ACHN (cell line): ENCODE measurements at regions not wholly inside any gene's neighbourhood (a gene's known extent, or its start where the extent isn't known, plus 50 kb on each side); places are given as distances from the start of the nearest gene placed in this dataset.
A peak's percentile ranks its signal among the peaks of the same experiment; 100 is the strongest.
"Not testable (repeated sequence)": the region's sequence is repeated elsewhere in the genome, so short reads cannot be mapped to it uniquely, and the experiment has no call there.

Experiments used
- DNase-seq: peaks from one replicate; pipeline ENCODE4 v3.0.0-alpha.2; 2015
- in situ Hi-C: cut with HindIII; loops from 2 replicates; pipeline ENCODE4 v1.10.0; 2017; ENCODE audit warnings: low sequenced_read_pairs, low pct_ligation_motif_present, low pct_unique_long_range_greater_than_20kb

DNA sequence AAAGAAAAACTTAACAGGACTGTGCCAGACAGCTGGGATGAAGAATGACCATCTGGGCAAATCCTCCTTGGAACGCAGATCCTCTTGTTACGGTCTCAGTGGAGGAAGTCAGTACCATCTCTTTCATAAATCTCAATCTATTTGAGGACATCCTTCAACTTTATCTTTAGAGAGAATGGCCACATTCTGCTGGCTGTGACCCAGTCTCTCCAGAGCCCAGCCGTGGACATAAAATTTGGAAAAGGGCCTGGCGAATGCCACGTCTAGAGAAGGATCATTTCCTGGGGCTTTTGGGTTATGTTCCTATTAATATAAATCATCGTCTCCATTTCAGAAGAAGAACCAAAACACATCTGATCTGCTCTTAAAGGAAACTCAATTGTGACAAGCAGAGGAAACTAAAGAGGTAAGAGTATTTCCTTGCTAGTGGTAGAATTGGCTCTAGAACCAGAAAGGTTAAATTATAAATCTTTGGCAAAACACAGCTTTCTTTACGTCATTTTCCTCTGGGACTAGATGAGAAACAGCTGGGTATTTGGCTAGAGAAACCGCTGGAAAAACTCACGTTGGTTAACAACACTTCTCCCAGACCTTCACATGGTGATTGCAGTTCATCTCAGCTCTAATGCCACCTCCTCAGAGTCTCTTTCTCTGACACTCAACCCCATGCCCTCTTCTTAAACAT is 164.7 kb downstream of the CHIC2 start:
- no peak for DNase-seq
- in situ Hi-C loops, result no loop called here

DNA sequence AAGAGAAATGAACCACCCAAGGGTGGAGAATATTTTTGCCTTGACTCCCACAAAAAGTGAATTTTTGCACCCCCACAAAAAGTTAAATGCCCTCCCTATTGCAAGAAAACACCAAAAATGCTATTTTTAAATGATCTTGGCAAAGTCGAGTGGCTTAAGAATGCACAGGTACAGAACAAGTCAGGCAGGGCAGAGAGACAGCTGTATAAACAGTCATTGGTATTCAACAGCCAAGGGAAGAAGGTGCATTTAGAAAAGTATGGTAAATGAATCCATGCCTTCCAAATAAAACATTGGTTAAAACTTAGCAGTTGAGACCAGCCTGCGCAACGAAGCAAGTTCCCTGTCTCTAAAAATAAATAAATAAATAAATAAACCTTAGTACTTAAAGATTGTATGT is 169.3 kb downstream of the CHIC2 start:
- in situ Hi-C loops, result no loop called here
- DNase-seq, result no peak

GRCh38 chr4:53890461-53890860 is 173.9 kb downstream of the CHIC2 start:
- no peak for DNase-seq
- in situ Hi-C loops, result no loop called here

DNA sequence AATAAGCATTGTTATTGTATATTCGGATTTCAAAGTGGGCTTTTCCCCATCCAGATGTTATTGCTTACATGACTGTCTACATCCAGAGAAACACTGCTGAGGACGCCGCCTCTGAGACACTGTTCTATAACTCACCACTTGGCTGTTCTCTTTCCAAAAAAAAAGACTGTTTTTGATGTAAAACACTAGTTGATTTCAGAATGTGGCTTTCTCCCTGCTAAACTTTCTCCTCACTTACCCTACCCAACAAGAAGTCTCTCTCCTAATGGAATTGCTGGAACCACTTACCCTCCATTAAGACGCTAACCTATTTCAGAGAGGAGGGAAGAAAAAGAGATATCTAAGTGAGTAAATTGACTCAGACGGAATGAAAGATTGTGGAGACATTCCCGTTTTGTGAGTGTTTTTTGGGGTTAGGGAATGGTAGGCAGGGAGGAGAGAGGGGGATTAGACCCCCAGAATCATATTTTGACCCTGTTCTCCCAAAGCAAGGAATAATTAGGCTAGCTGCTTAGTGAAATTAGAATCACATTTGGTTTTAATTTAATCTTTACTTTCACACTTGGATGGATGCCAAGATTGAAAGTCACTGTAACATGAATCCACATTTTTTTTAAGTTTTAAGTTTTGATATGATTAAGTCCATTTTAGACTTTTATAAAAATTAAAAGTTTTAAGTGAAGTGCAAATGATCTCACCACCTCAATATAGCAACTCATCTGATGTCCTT is 174.9 kb downstream of the CHIC2 start:
- DNase-seq, result no peak
- in situ Hi-C loops, result no loop called here

GRCh38 chr4:53886090-53886489 is 178.3 kb downstream of the CHIC2 start:
- DNase-seq, result no peak
- in situ Hi-C loops, result no loop called here

- in situ Hi-C loops, result no loop called here
- no peak for DNase-seq
These were observed 178.7 kb downstream of the CHIC2 start for GRCh38 chr4:53885668-53886067.

GRCh38 chr4:53877096-53877495 is 187.3 kb downstream of the CHIC2 start:
- in situ Hi-C loops, DNase-seq: not testable (repeated sequence)

DNA sequence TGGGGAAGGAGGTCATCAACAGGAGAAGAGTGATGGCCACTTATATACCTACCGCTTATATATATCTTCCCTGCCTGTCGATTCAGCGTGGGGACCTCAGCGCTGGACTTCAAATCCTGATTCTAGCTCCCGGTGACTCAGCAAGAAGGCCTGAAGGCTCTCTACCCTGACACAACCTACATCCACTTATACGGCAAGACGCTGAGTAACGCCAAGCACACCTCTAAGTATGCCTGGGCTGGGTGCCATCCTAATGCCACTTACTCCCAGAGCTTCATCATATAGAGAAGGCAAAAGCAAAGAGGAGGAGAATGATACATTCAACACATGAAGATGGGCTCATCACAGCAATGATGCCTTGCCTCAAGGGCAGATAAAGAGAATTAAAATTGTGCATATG is 198.3 kb downstream of the CHIC2 start:
- in situ Hi-C loops, result no loop called here
- DNase-seq, result no peak

- in situ Hi-C loops, result no loop called here
- DNase-seq, result no peak
These were observed 199.4 kb downstream of the CHIC2 start for GRCh38 chr4:53865054-53865453.

DNA sequence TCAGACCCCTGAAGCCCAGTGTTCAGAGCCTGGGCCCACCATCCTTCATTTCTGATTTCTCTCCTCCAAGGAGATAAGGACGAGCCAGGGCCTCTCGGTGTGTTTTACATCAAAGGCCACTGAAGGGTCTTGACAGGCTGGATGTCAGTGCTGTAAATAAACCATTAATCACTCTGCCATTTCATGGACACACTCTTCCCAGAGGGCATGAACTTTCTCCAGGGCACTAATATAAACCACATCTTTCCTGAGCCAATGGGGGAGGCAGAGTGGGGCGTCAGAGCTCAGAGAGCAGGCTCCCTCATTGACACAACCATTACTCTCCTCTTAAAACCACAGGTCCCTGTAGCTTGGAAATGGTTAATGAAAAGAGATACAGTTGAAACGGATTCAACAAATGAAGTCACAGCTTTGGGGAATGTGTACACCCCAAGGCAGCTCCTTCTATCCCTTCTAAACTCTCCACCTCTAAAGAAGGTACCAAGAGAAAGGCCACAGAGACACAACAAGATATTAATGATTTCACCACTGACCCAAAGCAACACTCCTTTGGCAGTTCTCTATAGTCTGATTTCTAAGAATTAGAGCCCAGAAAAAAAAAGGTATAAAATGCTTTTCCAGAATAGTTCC is 200.6 kb downstream of the CHIC2 start:
- no peak for DNase-seq
- in situ Hi-C loops, result no loop called here

DNA sequence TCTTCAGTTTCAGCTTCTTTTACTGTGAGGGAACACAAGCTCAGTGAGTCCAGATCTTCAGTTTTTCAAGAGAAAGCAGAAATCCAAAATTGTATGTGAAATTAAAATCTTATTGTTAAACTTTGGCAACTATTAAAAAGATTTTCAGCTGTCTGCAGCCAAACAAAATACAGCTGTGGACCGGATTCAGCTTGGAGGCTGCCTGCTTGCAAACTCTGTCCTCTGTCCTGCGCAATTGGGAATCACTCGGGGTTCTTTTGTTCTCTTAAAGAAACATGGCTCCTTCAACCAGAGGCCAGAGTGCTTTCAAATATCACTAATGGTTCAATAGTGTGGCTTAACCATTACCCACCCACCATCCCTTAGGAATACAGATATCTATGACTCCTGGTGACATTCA is 201.2 kb downstream of the CHIC2 start:
- DNase-seq, result no peak
- in situ Hi-C loops, result no loop called here

DNA sequence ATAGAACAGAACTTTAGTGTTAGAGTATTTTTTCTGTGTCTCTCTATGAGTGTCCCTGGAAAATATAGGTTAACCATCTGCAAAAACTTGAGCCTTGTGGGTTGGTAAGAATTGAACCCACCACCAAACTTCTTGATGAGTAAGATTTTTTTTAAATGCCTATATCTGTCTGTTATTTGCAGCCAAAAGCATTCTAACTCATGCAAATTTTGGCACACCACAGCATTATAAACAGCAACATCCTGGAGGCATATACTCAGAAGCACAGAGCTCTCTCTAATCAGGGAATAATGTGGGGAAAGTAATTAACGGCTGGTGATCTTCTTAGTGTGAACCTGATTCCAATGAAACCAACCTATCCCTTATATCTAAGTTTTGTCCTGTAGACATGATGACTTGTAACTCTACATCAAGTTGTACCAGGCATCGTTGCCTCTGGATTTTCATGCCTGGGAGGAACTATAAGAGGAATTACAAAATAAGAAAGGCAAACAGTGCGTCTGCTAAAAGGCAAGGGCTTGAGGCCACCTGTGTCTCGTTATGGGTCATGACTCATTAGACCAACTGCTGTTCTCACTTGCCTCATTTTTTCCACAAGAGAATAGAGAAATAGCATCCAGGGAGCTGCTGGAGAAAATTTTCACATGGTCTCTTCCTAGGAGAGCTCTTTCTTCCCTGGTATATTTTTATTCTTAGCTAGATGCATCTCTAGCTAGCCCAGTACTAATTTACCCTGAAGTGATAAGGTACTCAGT is 202.4 kb downstream of the CHIC2 start:
- in situ Hi-C loops, result no loop called here

GRCh38 chr4:53859305-53859704 is 205.1 kb downstream of the CHIC2 start:
- in situ Hi-C loops, result no loop called here
- DNase-seq, result no peak

More for the DNA sequence above, 202.4 kb downstream of the CHIC2 start:
- peak; percentile 31 for DNase-seq

DNA sequence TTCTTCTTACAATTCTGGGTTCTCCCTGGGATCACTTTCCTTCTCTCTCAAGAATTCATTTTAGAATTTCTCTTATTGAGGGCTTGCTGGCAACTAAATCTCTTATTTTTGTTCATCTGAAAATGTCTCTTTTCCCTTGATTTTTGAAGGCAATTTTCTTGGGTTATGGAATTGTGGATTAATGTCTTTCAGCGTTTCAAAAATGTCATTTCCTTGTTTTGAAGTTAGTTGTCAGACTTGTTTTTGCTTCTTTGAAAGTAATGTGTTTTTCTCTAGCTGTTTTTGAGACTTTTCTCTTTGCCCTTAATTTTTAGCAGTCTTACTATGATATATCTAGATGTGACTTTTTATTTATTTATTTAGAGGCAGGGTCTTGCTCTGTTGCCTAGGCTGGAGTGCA is 205.7 kb downstream of the CHIC2 start:
- in situ Hi-C loops, result no loop called here
- no peak for DNase-seq

DNA sequence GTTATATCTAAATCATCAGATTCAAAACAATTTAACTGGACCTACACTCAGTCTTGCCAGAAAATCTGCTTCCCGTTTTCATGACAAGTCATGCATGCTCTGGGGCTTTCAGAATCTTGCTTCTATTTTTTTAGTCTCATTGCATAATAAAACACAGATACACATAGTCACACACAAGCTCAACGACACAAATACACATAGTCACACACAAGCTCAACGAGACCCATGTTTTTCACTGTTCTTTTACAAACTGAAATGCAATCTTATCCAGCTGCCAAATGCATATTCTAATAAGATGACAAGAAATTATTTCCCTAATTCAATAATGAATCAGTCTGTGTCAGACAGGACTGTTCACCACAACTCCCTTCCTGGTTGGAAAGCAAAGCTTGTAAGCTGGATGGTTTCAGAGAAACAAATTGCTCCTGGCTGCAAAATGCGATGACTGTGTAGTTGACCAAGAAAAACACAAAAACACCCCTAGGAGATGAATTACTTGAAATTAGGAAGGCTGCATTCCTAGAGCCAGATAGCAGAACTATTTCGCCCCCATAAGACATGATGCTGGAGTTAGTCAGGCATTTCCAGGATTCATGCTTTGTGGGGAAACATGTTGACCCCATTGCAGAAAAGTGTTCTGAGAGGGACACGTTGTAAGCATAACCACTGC is 208.7 kb downstream of the CHIC2 start:
- in situ Hi-C loops, result no loop called here
- no peak for DNase-seq

GRCh38 chr4:53854991-53855568 is 209.3 kb downstream of the CHIC2 start:
- no peak for DNase-seq

DNA sequence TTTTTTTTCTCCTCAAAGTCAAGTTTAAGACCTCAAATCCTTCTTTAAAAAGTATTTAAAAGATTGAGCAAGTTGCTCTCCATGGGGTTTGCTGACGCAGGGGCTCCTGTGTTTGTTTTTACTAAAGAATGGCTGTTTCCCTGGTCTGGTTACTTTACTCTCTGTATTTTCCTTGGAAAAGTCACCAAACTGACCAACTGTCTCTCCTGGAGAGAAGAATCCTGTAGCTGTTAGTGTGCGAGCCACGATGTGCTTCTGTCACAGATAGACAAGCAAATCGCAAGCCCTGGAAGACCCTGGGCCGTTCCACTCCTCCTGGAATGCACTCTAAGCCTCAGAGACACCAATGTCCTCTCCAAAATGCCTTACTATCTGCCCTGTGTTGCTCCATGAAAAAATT is 212.1 kb downstream of the CHIC2 start:
- in situ Hi-C loops, result no loop called here
- no peak for DNase-seq

More at GRCh38 chr4:53854991-53855568, 209.3 kb downstream of the CHIC2 start:
- in situ Hi-C loops, result no loop called here

- in situ Hi-C loops, result no loop called here
- DNase-seq, result peak; percentile 13
These were observed 216.4 kb downstream of the CHIC2 start for GRCh38 chr4:53847965-53848364.
